ENCODE measurements at regions not wholly inside any gene's neighbourhood (a gene's known extent, or its start where the extent isn't known, plus 50 kb on each side); places are given as distances from the start of the nearest gene placed in this dataset.

DNA sequence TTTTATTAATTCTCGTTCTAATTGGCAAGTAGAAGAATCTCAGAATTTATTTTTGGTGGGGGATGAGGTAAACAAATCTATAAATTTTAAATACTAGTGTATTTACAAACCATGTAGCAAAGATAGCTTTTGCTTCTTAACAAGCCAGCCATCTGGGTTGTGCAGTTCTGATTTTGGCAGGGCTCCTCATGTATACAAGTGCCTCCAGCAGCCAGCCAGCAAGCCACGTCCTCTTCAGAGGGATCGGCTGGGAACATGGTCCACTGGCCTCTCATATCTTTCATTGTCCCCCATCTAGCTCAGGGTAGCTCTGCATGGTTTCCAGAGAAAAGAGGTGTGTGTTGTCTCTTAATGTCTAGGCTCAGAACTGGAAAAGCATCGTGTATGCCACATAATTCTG lies 659.1 kb downstream of the MRPL39 start:
- no peak for DNase-seq (ENCODE audit: low read depth in 6 of 9, low spot score in 9 of 9)

DNA sequence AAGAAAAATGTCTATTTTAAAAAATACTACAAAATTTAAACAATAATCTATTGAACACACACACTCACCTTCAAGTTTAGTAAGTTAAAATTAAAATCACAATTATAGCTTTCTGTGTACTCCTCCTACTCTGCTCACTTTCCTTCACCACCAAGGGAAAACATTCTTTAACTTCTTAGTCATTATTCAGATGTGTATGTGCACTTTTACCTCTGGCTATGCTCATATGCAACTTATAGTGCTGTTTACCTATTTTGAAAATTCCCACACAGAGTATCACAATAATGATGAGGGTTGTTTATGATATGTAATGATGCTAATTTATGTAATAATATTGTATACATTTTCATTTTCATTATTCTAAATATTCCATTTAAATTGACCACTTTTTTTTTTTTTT lies 661.4 kb downstream of the MRPL39 start:
- no peak overlapping the region for H3K4me3 ChIP-seq (ENCODE audit: low read length in 2 of 2)
- no peaks in the 10 kb centered on the region for H3K9me3 ChIP-seq (ENCODE audit: control insufficient read depth in 2 of 2, insufficient read depth in 1 of 2, low read length in 1 of 2)
- no peaks in the 10 kb centered on the region for H3K36me3 ChIP-seq (ENCODE audit: control insufficient read depth in 2 of 2, insufficient read depth in 2 of 2, low read length in 1 of 2)
- no peak overlapping the region for H3K27ac ChIP-seq (ENCODE audit: low read depth in 1 of 2, low read length in 1 of 2)
- DNase-seq (ENCODE audit: low read depth in 6 of 9, low spot score in 9 of 9): no peak
- no peaks in the 10 kb centered on the region for H3K27me3 ChIP-seq (ENCODE audit: control insufficient read depth in 2 of 2, insufficient read depth in 1 of 2, low read length in 1 of 2)
- no peaks in the 10 kb centered on the region for H3K4me1 ChIP-seq (ENCODE audit: control insufficient read depth in 2 of 2, insufficient read depth in 2 of 2, low read length in 2 of 2)

More for the DNA sequence above, 659.1 kb downstream of the MRPL39 start:
- Histone ChIP-seq H3K4me1 (ENCODE audit: control insufficient read depth in 2 of 2, insufficient read depth in 2 of 2, low read length in 2 of 2) (no peaks in the 10 kb centered on the region), H3K27ac (ENCODE audit: low read depth in 1 of 2, low read length in 1 of 2) (no peak overlapping the region), H3K36me3 (ENCODE audit: control insufficient read depth in 2 of 2, insufficient read depth in 2 of 2, low read length in 1 of 2) (no peaks in the 10 kb centered on the region), H3K9me3 (ENCODE audit: control insufficient read depth in 2 of 2, insufficient read depth in 1 of 2, low read length in 1 of 2) (no peaks in the 10 kb centered on the region), H3K27me3 (ENCODE audit: control insufficient read depth in 2 of 2, insufficient read depth in 1 of 2, low read length in 1 of 2) (no peaks in the 10 kb centered on the region), H3K4me3 (ENCODE audit: low read length in 2 of 2) (no peak overlapping the region)
- WGBS: 83% methylated on average over 4 of the region's 4 CpGs

DNA sequence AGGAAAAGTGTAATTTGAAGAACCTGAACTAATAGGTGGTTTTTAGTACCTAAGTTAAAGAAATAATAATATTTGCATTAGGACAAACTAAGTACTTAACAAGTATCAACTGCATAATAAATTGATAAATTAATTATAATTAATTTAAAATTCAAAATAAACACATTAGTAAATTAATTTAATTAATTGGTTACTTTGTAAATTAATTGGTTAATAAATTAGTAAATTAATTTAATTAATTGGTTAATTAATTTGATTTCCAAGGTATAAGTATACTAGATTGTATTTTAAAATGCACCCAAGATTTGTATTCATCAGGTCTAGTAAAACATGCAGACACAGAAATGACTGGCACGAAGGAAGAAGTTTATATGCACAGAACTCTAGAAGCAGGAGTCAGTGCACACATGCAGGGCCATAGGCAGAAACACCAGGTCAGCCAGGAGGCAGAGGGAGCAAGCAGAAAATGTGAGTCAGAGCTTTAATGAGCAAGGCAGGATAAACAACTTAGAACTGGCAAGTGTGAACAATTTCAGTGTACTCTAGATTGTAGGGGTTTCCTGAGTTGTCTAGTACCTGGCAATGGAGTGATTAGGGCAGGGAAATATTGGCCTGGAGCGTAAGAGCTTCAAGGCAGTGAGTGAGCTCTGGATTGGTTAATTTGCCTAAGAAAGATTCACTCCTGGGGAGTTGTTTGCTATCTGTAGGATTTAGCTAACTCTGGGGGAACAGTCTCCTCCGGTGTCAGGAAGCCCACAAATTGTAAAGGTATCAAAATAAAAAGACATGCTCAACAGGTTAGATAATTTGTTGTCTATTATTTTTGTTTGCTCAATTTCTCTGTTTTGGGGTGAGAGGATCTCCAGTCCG lies 665.7 kb downstream of the MRPL39 start:
- 74% methylated on average over 4 of the region's 4 CpGs for WGBS
- Histone ChIP-seq H3K27ac (ENCODE audit: low read depth in 1 of 2, low read length in 1 of 2) (no peak overlapping the region), H3K4me3 (ENCODE audit: low read length in 2 of 2) (no peak overlapping the region), H3K27me3 (ENCODE audit: control insufficient read depth in 2 of 2, insufficient read depth in 1 of 2, low read length in 1 of 2) (no peaks in the 10 kb centered on the region), H3K4me1 (ENCODE audit: control insufficient read depth in 2 of 2, insufficient read depth in 2 of 2, low read length in 2 of 2) (no peaks in the 10 kb centered on the region), H3K9me3 (ENCODE audit: control insufficient read depth in 2 of 2, insufficient read depth in 1 of 2, low read length in 1 of 2) (no peaks in the 10 kb centered on the region), H3K36me3 (ENCODE audit: control insufficient read depth in 2 of 2, insufficient read depth in 2 of 2, low read length in 1 of 2) (no peaks in the 10 kb centered on the region)
- no peak for DNase-seq (ENCODE audit: low read depth in 6 of 9, low spot score in 9 of 9)

DNA sequence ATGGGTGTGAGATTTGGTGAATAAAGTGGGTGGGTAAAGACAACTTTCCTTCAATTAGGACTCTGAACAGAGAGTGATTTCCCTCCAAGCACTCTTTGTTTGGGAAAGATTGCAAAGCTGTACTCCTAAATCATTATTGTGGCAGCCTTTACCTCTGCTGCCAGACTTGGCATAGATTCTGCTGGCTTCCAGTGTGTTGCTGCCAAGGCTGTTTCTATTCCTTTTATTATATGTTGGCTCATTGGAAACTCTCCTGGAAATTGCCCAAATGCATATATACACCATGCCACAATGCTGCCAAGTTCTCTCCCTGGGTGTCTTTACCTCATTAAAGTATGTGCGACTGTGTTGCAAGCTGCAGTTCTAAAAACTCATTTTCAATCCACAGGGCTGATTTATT lies 668.0 kb downstream of the MRPL39 start:
- no peak for DNase-seq (ENCODE audit: low read depth in 6 of 9, low spot score in 9 of 9)
- 98% methylated on average over 1 of the region's 1 CpG for WGBS
- no peak overlapping the region for H3K4me3 ChIP-seq (ENCODE audit: low read length in 2 of 2)
- no peak overlapping the region for H3K27ac ChIP-seq (ENCODE audit: low read depth in 1 of 2, low read length in 1 of 2)
- H3K27me3 ChIP-seq (ENCODE audit: control insufficient read depth in 2 of 2, insufficient read depth in 1 of 2, low read length in 1 of 2): no peaks in the 10 kb centered on the region
- H3K9me3 ChIP-seq (ENCODE audit: control insufficient read depth in 2 of 2, insufficient read depth in 1 of 2, low read length in 1 of 2): no peaks in the 10 kb centered on the region
- no peaks in the 10 kb centered on the region for H3K36me3 ChIP-seq (ENCODE audit: control insufficient read depth in 2 of 2, insufficient read depth in 2 of 2, low read length in 1 of 2)
- no peaks in the 10 kb centered on the region for H3K4me1 ChIP-seq (ENCODE audit: control insufficient read depth in 2 of 2, insufficient read depth in 2 of 2, low read length in 2 of 2)

DNA sequence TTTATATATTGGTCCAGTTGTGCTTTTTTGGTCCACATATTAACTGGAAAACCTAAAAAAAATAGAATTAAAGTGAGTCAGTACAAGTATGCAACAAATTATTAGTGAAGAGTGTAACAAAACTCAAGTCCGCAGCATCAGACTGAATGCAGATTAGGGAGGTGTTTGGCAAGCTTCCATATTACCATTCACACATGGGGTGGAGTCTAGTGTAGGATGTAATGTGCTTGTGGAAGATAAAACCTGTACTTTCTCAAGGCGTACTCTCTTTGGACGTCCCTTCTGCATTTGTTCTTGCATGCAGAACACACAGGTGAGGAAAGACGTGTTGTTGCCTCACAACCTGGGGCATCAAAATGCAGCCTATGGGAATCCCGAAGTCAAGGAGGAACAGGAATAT lies 668.7 kb downstream of the MRPL39 start:
- Histone ChIP-seq H3K9me3 (ENCODE audit: control insufficient read depth in 2 of 2, insufficient read depth in 1 of 2, low read length in 1 of 2) (no peaks in the 10 kb centered on the region), H3K27me3 (ENCODE audit: control insufficient read depth in 2 of 2, insufficient read depth in 1 of 2, low read length in 1 of 2) (no peaks in the 10 kb centered on the region), H3K36me3 (ENCODE audit: control insufficient read depth in 2 of 2, insufficient read depth in 2 of 2, low read length in 1 of 2) (no peaks in the 10 kb centered on the region), H3K4me3 (ENCODE audit: low read length in 2 of 2) (no peak overlapping the region), H3K4me1 (ENCODE audit: control insufficient read depth in 2 of 2, insufficient read depth in 2 of 2, low read length in 2 of 2) (no peaks in the 10 kb centered on the region), H3K27ac (ENCODE audit: low read depth in 1 of 2, low read length in 1 of 2) (no peak overlapping the region)
- no peak for DNase-seq (ENCODE audit: low read depth in 6 of 9, low spot score in 9 of 9)
- WGBS: 93% methylated on average over 5 of the region's 5 CpGs

DNA sequence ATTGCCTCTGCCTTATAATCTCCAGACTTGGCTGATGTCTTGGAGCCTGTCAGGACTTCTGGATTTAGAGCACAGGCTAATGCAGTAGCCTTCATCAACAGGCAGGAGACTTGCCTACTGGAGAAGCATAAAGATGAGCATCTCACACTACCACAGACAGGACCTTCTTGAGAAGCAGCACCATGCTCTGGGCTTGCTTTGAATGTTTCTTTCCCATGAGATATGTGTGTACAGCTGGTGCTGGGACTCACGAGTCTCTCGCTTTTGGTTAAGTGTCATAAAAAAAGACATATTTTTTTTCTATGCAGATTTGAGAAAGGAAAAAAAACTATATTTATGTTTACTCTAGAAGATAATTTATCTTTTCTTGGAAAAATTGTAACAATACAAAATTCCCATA lies 671.3 kb downstream of the MRPL39 start:
- Histone ChIP-seq H3K36me3 (ENCODE audit: control insufficient read depth in 2 of 2, insufficient read depth in 2 of 2, low read length in 1 of 2) (no peaks in the 10 kb centered on the region), H3K4me1 (ENCODE audit: control insufficient read depth in 2 of 2, insufficient read depth in 2 of 2, low read length in 2 of 2) (no peaks in the 10 kb centered on the region), H3K4me3 (ENCODE audit: low read length in 2 of 2) (no peak overlapping the region), H3K27ac (ENCODE audit: low read depth in 1 of 2, low read length in 1 of 2) (no peak overlapping the region), H3K27me3 (ENCODE audit: control insufficient read depth in 2 of 2, insufficient read depth in 1 of 2, low read length in 1 of 2) (no peaks in the 10 kb centered on the region), H3K9me3 (ENCODE audit: control insufficient read depth in 2 of 2, insufficient read depth in 1 of 2, low read length in 1 of 2) (no peaks in the 10 kb centered on the region)
- no peak for DNase-seq (ENCODE audit: low read depth in 6 of 9, low spot score in 9 of 9)
- 90% methylated on average over 2 of the region's 2 CpGs for whole genome bisulfite sequencing

DNA sequence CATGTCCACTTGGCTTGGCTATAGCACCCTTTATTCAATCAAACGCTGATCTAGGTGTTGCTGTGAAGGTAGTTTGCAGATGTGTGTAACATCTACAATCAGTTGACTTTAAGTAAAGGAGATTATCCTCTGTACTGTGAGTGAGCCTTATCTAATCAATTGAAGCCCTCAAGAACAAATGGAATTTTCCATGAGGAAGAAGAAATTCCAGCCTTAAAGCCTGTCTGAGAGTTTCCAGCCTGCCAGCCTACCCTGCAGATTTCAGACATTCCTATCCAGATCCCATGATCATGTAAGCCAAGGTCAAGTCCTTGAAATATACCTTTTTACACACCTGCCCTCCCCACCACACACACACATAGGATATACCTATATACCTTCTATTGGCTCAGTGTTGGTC lies 696.7 kb downstream of the MRPL39 start:
- DNase-seq (ENCODE audit: low read depth in 6 of 9, low spot score in 9 of 9): no peak
- Histone ChIP-seq H3K27me3 (ENCODE audit: control insufficient read depth in 2 of 2, insufficient read depth in 1 of 2, low read length in 1 of 2) (no peaks in the 10 kb centered on the region), H3K27ac (ENCODE audit: low read depth in 1 of 2, low read length in 1 of 2) (no peak overlapping the region), H3K4me3 (ENCODE audit: low read length in 2 of 2) (no peak overlapping the region), H3K36me3 (ENCODE audit: control insufficient read depth in 2 of 2, insufficient read depth in 2 of 2, low read length in 1 of 2) (no peaks in the 10 kb centered on the region), H3K4me1 (ENCODE audit: control insufficient read depth in 2 of 2, insufficient read depth in 2 of 2, low read length in 2 of 2) (no peaks in the 10 kb centered on the region), H3K9me3 (ENCODE audit: control insufficient read depth in 2 of 2, insufficient read depth in 1 of 2, low read length in 1 of 2) (no peaks in the 10 kb centered on the region)
- 81% methylated on average over 1 of the region's 1 CpG for WGBS

DNA sequence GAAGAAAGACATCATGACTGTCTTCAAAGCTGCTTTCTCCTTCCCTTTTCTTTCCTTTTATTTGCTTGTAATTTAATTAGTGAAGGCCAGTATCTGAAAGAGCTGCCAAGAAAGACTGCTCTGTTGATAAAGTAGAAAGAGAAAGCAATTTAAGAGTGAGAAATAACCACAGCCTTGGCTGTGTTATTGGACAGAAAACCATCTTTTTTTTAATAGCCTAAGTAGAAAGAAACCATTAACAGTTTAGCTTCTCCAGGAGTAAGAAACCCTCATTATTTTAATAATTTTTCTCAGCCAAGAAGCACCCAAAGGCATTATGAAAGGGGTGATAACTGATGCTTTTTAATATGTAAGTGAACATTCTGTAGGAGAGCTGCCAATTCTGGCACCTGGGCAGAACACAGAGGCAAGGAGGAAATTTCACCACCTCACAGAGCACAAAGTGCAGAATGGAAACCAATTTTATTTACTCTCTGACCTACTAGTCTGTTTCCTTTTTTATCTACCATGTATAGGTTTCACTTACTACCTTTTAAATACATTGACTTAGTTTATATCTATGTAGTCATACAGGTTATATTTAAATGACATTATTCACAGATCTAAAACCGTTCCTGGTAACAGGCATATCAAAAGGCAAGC lies 703.2 kb downstream of the MRPL39 start:
- no peak for DNase-seq (ENCODE audit: low read depth in 6 of 9, low spot score in 9 of 9)
- H3K27ac ChIP-seq (ENCODE audit: low read depth in 1 of 2, low read length in 1 of 2): no peak overlapping the region
- WGBS: 79% methylated on average over 1 of the region's 1 CpG
- H3K4me3 ChIP-seq (ENCODE audit: low read length in 2 of 2): no peak overlapping the region
- no peaks in the 10 kb centered on the region for H3K9me3 ChIP-seq (ENCODE audit: control insufficient read depth in 2 of 2, insufficient read depth in 1 of 2, low read length in 1 of 2)
- H3K4me1 ChIP-seq (ENCODE audit: control insufficient read depth in 2 of 2, insufficient read depth in 2 of 2, low read length in 2 of 2): no peaks in the 10 kb centered on the region
- no peaks in the 10 kb centered on the region for H3K36me3 ChIP-seq (ENCODE audit: control insufficient read depth in 2 of 2, insufficient read depth in 2 of 2, low read length in 1 of 2)
- H3K27me3 ChIP-seq (ENCODE audit: control insufficient read depth in 2 of 2, insufficient read depth in 1 of 2, low read length in 1 of 2): no peaks in the 10 kb centered on the region

DNA sequence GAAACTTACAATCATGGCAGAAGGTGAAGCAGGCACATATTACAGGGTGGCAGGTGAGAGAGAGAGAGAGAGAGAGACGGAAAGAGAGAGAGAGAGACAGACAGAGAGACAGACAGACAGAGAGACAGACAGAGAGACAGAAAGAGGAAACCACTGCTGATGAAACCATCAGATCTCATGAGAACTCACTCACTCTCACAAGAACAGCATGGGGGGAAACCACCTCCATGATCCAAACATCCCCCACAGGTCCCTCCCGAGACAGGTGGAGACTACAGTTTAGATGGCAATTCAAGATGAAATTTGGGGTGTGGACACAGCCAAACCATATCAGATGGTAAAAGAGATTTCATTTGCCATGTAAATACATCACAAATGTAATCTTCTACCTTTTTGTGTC lies 708.1 kb downstream of the MRPL39 start:
- H3K36me3 ChIP-seq (ENCODE audit: control insufficient read depth in 2 of 2, insufficient read depth in 2 of 2, low read length in 1 of 2): no peaks in the 10 kb centered on the region
- no peak overlapping the region for H3K4me3 ChIP-seq (ENCODE audit: low read length in 2 of 2)
- no peaks in the 10 kb centered on the region for H3K4me1 ChIP-seq (ENCODE audit: control insufficient read depth in 2 of 2, insufficient read depth in 2 of 2, low read length in 2 of 2)
- no peaks in the 10 kb centered on the region for H3K27me3 ChIP-seq (ENCODE audit: control insufficient read depth in 2 of 2, insufficient read depth in 1 of 2, low read length in 1 of 2)
- 88% methylated on average over 2 of the region's 2 CpGs for WGBS
- DNase-seq (ENCODE audit: low read depth in 6 of 9, low spot score in 9 of 9): no peak
- no peaks in the 10 kb centered on the region for H3K9me3 ChIP-seq (ENCODE audit: control insufficient read depth in 2 of 2, insufficient read depth in 1 of 2, low read length in 1 of 2)
- no peak overlapping the region for H3K27ac ChIP-seq (ENCODE audit: low read depth in 1 of 2, low read length in 1 of 2)
